ENCODE measurements at regions not wholly inside any gene's neighbourhood (a gene's known extent, or its start where the extent isn't known, plus 50 kb on each side); places are given as distances from the start of the nearest gene placed in this dataset.

- TF ChIP-seq POLR2A (IDR thresholded peaks at IDR 0.05; ENCODE audit: low read depth) (no peak), CTCF (IDR thresholded peaks at IDR 0.05) (no peak), POLR2AphosphoS5 (IDR thresholded peaks at IDR 0.05) (no peak)
Observed at GRCh38 chr10:108003061-108003460, 838.6 kb upstream of the SORCS1 start.
